ENCODE measurements at regions not wholly inside any gene's neighbourhood (a gene's known extent, or its start where the extent isn't known, plus 50 kb on each side); places are given as distances from the start of the nearest gene placed in this dataset.

- Histone ChIP-seq H3K9me3 (ENCODE audit: control insufficient read depth, insufficient read depth, low read depth, low read length) (no peaks in the 10 kb centered on the region), H3K4me3 (ENCODE audit: low read depth, low read length) (no peak overlapping the region), H3K4me1 (ENCODE audit: control insufficient read depth, insufficient read depth, low read length) (no peaks in the 10 kb centered on the region), H3K27ac (ENCODE audit: extremely low read depth, low read depth, low read length) (no peak overlapping the region), H3K36me3 (ENCODE audit: control insufficient read depth in 2 of 2, insufficient read depth in 1 of 2, low read length in 2 of 2) (no peaks in the 10 kb centered on the region)
- CTCF ChIA-PET: no interaction called here
- TF ChIP-seq GLIS2 (tag by site-specific recombination; IDR thresholded peaks at IDR 0.05): no peak
- no peak for TF ChIP-seq ZNF555 (tag by site-specific recombination; conservative IDR thresholded peaks at IDR 0.05)
- TF ChIP-seq ZNF76 (tag by site-specific recombination; IDR thresholded peaks at IDR 0.05; ENCODE audit: borderline replicate concordance, low read depth): no peak
- no peak for TF ChIP-seq ZBTB21 (tag by site-specific recombination; IDR thresholded peaks at IDR 0.05)
- POLR2A ChIA-PET: no interaction called here
Measured at GRCh38 chr3:153257673-153258351, 95.8 kb downstream of the RAP2B start.

GRCh38 chr3:153259956-153260355, 97.9 kb downstream of the RAP2B start:
- CTCF ChIA-PET: no interaction called here
- POLR2A ChIA-PET: no interaction called here
- Histone ChIP-seq H3K4me1 (ENCODE audit: control insufficient read depth, insufficient read depth, low read length) (no peaks in the 10 kb centered on the region), H3K9me3 (ENCODE audit: control insufficient read depth, insufficient read depth, low read depth, low read length) (no peaks in the 10 kb centered on the region), H3K4me3 (ENCODE audit: low read depth, low read length) (no peak overlapping the region), H3K36me3 (ENCODE audit: control insufficient read depth in 2 of 2, insufficient read depth in 1 of 2, low read length in 2 of 2) (no peaks in the 10 kb centered on the region), H3K27ac (ENCODE audit: extremely low read depth, low read depth, low read length) (no peak overlapping the region)
- TF ChIP-seq ZNF658 (tag by site-specific recombination; IDR thresholded peaks at IDR 0.05) (no peak), YY2 (tag by site-specific recombination; IDR thresholded peaks at IDR 0.05) (no peak)

DNA sequence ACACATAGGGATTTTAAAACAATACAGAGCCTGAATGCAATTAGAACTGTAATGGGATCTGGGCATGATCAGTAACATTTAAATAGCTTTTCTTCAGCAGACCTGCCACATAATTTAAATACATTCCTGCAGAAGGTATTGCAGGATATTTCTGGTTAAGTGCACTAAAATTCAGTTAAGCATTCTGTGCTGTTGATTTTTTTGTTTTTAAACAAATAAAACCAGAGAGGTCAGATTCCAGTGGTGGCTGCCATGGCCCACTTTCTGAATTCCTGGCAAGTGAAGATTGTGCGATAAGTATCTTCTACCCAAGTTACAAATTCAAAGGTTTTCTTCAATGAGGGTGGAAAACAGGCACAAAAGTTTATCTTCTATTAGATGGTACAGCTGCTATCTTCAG, 98.7 kb downstream of the RAP2B start:
- CTCF ChIA-PET: no interaction called here
- H3K36me3 ChIP-seq (ENCODE audit: control insufficient read depth in 2 of 2, insufficient read depth in 1 of 2, low read length in 2 of 2): no peaks in the 10 kb centered on the region
- POLR2A ChIA-PET: no interaction called here
- no peak overlapping the region for H3K27ac ChIP-seq (ENCODE audit: extremely low read depth, low read depth, low read length)
- H3K4me3 ChIP-seq (ENCODE audit: low read depth, low read length): no peak overlapping the region
- H3K9me3 ChIP-seq (ENCODE audit: control insufficient read depth, insufficient read depth, low read depth, low read length): no peaks in the 10 kb centered on the region
- no peaks in the 10 kb centered on the region for H3K4me1 ChIP-seq (ENCODE audit: control insufficient read depth, insufficient read depth, low read length)
- TF ChIP-seq MEIS1 (CRISPR knock-in tag; IDR thresholded peaks at IDR 0.05; ENCODE audit: borderline replicate concordance) (no peak), ZBTB1 (tag by site-specific recombination; IDR thresholded peaks at IDR 0.05) (no peak), ZNF654 (tag by site-specific recombination; IDR thresholded peaks at IDR 0.05; ENCODE audit: low read depth) (no peak), ZNF16 (tag by site-specific recombination; IDR thresholded peaks at IDR 0.05; ENCODE audit: low read depth) (no peak), ZNF37A (tag by site-specific recombination; IDR thresholded peaks at IDR 0.05) (no peak), ZFHX2 (tag by site-specific recombination; conservative IDR thresholded peaks at IDR 0.05) (no peak), ZNF629 (tag by site-specific recombination; IDR thresholded peaks at IDR 0.05) (no peak), ZNF747 (tag by site-specific recombination; IDR thresholded peaks at IDR 0.05) (no peak), ZNF175 (tag by site-specific recombination; IDR thresholded peaks at IDR 0.05) (no peak), OSR2 (tag by site-specific recombination; IDR thresholded peaks at IDR 0.05) (no peak), ZNF48 (tag by site-specific recombination; IDR thresholded peaks at IDR 0.05) (no peak), ZNF366 (tag by site-specific recombination; conservative IDR thresholded peaks at IDR 0.05) (no peak), ZSCAN5A (tag by site-specific recombination; IDR thresholded peaks at IDR 0.05) (no peak), ZSCAN4 (tag by site-specific recombination; IDR thresholded peaks at IDR 0.05) (no peak), ZNF548 (tag by site-specific recombination; IDR thresholded peaks at IDR 0.05) (no peak)
- TF ChIP-seq, protein P1, sequence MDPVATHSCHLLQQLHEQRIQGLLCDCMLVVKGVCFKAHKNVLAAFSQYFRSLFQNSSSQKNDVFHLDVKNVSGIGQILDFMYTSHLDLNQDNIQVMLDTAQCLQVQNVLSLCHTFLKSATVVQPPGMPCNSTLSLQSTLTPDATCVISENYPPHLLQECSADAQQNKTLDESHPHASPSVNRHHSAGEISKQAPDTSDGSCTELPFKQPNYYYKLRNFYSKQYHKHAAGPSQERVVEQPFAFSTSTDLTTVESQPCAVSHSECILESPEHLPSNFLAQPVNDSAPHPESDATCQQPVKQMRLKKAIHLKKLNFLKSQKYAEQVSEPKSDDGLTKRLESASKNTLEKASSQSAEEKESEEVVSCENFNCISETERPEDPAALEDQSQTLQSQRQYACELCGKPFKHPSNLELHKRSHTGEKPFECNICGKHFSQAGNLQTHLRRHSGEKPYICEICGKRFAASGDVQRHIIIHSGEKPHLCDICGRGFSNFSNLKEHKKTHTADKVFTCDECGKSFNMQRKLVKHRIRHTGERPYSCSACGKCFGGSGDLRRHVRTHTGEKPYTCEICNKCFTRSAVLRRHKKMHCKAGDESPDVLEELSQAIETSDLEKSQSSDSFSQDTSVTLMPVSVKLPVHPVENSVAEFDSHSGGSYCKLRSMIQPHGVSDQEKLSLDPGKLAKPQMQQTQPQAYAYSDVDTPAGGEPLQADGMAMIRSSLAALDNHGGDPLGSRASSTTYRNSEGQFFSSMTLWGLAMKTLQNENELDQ (tag by site-specific recombination; IDR thresholded peaks at IDR 0.05; ENCODE audit: low read depth): no peak

Data from HEK293 (cell line).